GM19463 (cell line): ENCODE measurements at regions not wholly inside any gene's neighbourhood (a gene's known extent, or its start where the extent isn't known, plus 50 kb on each side); places are given as distances from the start of the nearest gene placed in this dataset.

Experiments used
- ATAC-seq: cut with Tn5 transposase; IDR thresholded peaks from one replicate; pipeline ENCODE4 v1.9.1; 2021; ENCODE audit warnings: mild to moderate bottlenecking, moderate library complexity; ENCODE audit not compliant: unreplicated experiment

- ATAC-seq: no peak
These were observed 808.9 kb downstream of the CDH11 start for GRCh38 chr16:64312980-64313379.

- ATAC-seq: no peak
These were observed 809.6 kb downstream of the CDH11 start for GRCh38 chr16:64312292-64312691.

- no peak for ATAC-seq
These were observed 810.6 kb downstream of the CDH11 start for GRCh38 chr16:64311241-64311640.

- ATAC-seq: no peak
These were observed 812.3 kb downstream of the CDH11 start for GRCh38 chr16:64309398-64310110.

GRCh38 chr16:64308721-64309120 lies 813.1 kb downstream of the CDH11 start:
- no peak for ATAC-seq

- ATAC-seq: no peak
These were observed 814.4 kb downstream of the CDH11 start for GRCh38 chr16:64307431-64307830.

GRCh38 chr16:64305663-64306062 lies 816.2 kb downstream of the CDH11 start:
- no peak for ATAC-seq

GRCh38 chr16:64304951-64305350 lies 816.9 kb downstream of the CDH11 start:
- ATAC-seq: no peak

- no peak for ATAC-seq
These were observed 817.5 kb downstream of the CDH11 start for GRCh38 chr16:64304396-64304795.

- no peak for ATAC-seq
These were observed 823.8 kb downstream of the CDH11 start for GRCh38 chr16:64297863-64298600.

GRCh38 chr16:64295466-64295865 lies 826.4 kb downstream of the CDH11 start:
- no peak for ATAC-seq

GRCh38 chr16:64292953-64293352 lies 828.9 kb downstream of the CDH11 start:
- ATAC-seq: no peak

GRCh38 chr16:64292161-64292560 lies 829.7 kb downstream of the CDH11 start:
- ATAC-seq: no peak

- ATAC-seq: no peak
These were observed 831.4 kb downstream of the CDH11 start for GRCh38 chr16:64290461-64290860.

GRCh38 chr16:64287655-64288528 lies 834.0 kb downstream of the CDH11 start:
- no peak for ATAC-seq

GRCh38 chr16:64282181-64282580 lies 839.7 kb downstream of the CDH11 start:
- ATAC-seq: no peak

GRCh38 chr16:64280317-64280716 lies 841.5 kb downstream of the CDH11 start:
- ATAC-seq: no peak

GRCh38 chr16:64278196-64278595 lies 843.7 kb downstream of the CDH11 start:
- ATAC-seq: no peak

- no peak for ATAC-seq
These were observed 845.2 kb downstream of the CDH11 start for GRCh38 chr16:64276646-64277045.

GRCh38 chr16:64272028-64272427 lies 849.8 kb downstream of the CDH11 start:
- no peak for ATAC-seq

GRCh38 chr16:64269756-64270155 lies 852.1 kb downstream of the CDH11 start:
- no peak for ATAC-seq
